Osteoblast (primary cell): ENCODE measurements at regions not wholly inside any gene's neighbourhood (a gene's known extent, or its start where the extent isn't known, plus 50 kb on each side); places are given as distances from the start of the nearest gene placed in this dataset.

Source experiments
- DNase-seq: peaks from one replicate; pipeline ENCODE4 v3.0.0; 2011; ENCODE audit warnings: low spot score, mixed read lengths; ENCODE audit not compliant: insufficient read length; ENCODE audit errors: missing footprints
- H2AFZ ChIP-seq: 2 replicates; pipeline ENCODE4 v1.6.0; 2011; ENCODE audit warnings: mild to moderate bottlenecking, low read length
- H3K27ac ChIP-seq: 2 replicates; pipeline ENCODE4 v1.5.1; 2011; ENCODE audit warnings: mild to moderate bottlenecking, low read depth, low read length, moderate library complexity
- H3K27me3 ChIP-seq: 2 replicates; pipeline ENCODE4 v1.6.0; 2012; ENCODE audit warnings: mild to moderate bottlenecking, control low read depth, inconsistent platforms, low read length, moderate library complexity; ENCODE audit not compliant: insufficient read depth
- H3K36me3 ChIP-seq: 2 replicates; pipeline ENCODE4 v1.5.1; 2011; ENCODE audit warnings: mild to moderate bottlenecking, low read length, control low read depth, moderate library complexity; ENCODE audit not compliant: insufficient read depth
- H3K4me1 ChIP-seq: 2 replicates; pipeline ENCODE4 v1.5.1; 2011; ENCODE audit warnings: mild to moderate bottlenecking, low read length, control low read depth, moderate library complexity; ENCODE audit not compliant: insufficient read depth
- H3K4me2 ChIP-seq: 2 replicates; pipeline ENCODE4 v1.6.0; 2011; ENCODE audit warnings: mild to moderate bottlenecking, low read length; ENCODE audit not compliant: insufficient read depth
- H3K4me3 ChIP-seq: fragments of 200-600 bp; sonication (generic); 3 replicates; pipeline ENCODE4 v1.5.1; 2012; ENCODE audit warnings: mild to moderate bottlenecking, low read length, inconsistent platforms; ENCODE audit not compliant: insufficient read depth
- H3K79me2 ChIP-seq: 2 replicates; pipeline ENCODE4 v1.6.0; 2012; ENCODE audit warnings: mild to moderate bottlenecking, low read length, control low read depth, inconsistent platforms; ENCODE audit not compliant: insufficient read depth
- H3K9me3 ChIP-seq: 2 replicates; pipeline ENCODE4 v1.5.1; 2011; ENCODE audit warnings: low read depth, low read length, control low read depth
- H4K20me1 ChIP-seq: 2 replicates; pipeline ENCODE4 v1.6.0; 2012; ENCODE audit warnings: mild to moderate bottlenecking, low read length, control low read depth; ENCODE audit not compliant: insufficient read depth
- TF ChIP-seq, protein P1 (sequence below): IDR thresholded peaks from 2 replicates; pipeline ENCODE4 v1.5.1; 2011; ENCODE audit warnings: mild to moderate bottlenecking, low read depth, low read length, moderate library complexity; ENCODE audit errors: extremely low read depth

- no peaks in the 10 kb centered on the region for H3K4me1 ChIP-seq
- no peaks in the 10 kb centered on the region for H3K9me3 ChIP-seq
- H2AFZ ChIP-seq: no peak overlapping the region
- peak; percentile 93 for DNase-seq
- H4K20me1 ChIP-seq: no peaks in the 10 kb centered on the region
- TF ChIP-seq, protein P1, sequence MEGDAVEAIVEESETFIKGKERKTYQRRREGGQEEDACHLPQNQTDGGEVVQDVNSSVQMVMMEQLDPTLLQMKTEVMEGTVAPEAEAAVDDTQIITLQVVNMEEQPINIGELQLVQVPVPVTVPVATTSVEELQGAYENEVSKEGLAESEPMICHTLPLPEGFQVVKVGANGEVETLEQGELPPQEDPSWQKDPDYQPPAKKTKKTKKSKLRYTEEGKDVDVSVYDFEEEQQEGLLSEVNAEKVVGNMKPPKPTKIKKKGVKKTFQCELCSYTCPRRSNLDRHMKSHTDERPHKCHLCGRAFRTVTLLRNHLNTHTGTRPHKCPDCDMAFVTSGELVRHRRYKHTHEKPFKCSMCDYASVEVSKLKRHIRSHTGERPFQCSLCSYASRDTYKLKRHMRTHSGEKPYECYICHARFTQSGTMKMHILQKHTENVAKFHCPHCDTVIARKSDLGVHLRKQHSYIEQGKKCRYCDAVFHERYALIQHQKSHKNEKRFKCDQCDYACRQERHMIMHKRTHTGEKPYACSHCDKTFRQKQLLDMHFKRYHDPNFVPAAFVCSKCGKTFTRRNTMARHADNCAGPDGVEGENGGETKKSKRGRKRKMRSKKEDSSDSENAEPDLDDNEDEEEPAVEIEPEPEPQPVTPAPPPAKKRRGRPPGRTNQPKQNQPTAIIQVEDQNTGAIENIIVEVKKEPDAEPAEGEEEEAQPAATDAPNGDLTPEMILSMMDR: peak; percentile 68
- H3K36me3 ChIP-seq: no peaks in the 10 kb centered on the region
- no peak overlapping the region for H3K27ac ChIP-seq
- no peaks in the 10 kb centered on the region for H3K79me2 ChIP-seq
- H3K4me2 ChIP-seq: no peak overlapping the region
- H3K27me3 ChIP-seq: peaks cover 38% of the 10 kb centered on the region
- no peak overlapping the region for H3K4me3 ChIP-seq
These were observed 124.3 kb downstream of the TRIM29 start for GRCh38 chr11:120013325-120014250.

DNA sequence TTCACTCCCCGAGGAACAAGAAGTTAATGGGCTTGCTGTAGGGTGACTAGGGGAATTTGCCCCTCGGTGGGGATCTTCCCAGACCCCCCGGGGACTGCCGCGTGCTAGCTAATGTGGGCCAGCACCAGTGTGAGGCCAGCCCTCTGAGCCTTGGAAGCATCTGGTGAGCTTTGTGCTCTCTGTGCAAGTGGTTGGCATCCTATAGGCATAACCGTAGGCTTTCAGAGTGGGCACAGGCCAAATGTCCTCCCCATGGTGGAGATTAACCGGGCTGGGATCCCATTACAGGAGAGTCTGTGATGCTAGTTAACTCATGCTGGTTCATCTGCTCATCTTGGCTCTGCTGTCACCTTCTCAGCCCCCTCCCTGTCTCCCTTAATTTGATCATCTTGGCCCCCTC lies 125.7 kb downstream of the TRIM29 start:
- Histone ChIP-seq H3K4me1 (no peaks in the 10 kb centered on the region), H3K27ac (no peak overlapping the region), H3K9me3 (no peaks in the 10 kb centered on the region), H3K79me2 (no peaks in the 10 kb centered on the region), H4K20me1 (no peaks in the 10 kb centered on the region), H3K4me3 (no peak overlapping the region), H3K4me2 (no peak overlapping the region), H3K27me3 (peaks cover 35% of the 10 kb centered on the region), H3K36me3 (no peaks in the 10 kb centered on the region), H2AFZ (no peak overlapping the region)
- DNase-seq: no peak
- TF ChIP-seq, protein P1: no peak

- no peak for DNase-seq
- Histone ChIP-seq H3K9me3 (no peaks in the 10 kb centered on the region), H3K79me2 (no peaks in the 10 kb centered on the region), H2AFZ (no peak overlapping the region), H3K4me2 (no peak overlapping the region), H3K4me3 (no peak overlapping the region), H3K27ac (no peak overlapping the region), H3K27me3 (peaks cover 33% of the 10 kb centered on the region), H4K20me1 (no peaks in the 10 kb centered on the region), H3K36me3 (no peaks in the 10 kb centered on the region), H3K4me1 (no peaks in the 10 kb centered on the region)
- TF ChIP-seq, protein P1: no peak
These were observed 126.1 kb downstream of the TRIM29 start for GRCh38 chr11:120011836-120012235.

DNA sequence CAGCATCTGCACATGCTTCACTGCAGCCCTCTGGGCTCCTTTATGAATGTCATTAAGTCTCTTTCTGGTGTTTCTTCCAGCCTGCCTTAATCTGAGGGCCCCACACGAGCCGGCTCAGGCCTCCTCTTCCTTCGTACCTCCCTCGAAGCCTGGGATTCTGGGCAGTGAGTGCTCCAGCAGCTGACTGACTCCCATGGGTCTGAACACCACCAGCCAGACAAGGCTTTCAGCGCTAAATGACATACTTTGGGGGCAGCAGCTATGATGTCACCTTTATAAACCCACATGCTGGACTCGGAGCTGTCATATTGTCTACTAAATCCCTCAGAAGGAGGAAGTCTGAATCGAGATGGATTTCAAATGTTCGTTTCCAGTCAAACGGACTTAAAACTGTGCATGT lies 127.1 kb downstream of the TRIM29 start:
- Histone ChIP-seq H2AFZ (no peak overlapping the region), H3K9me3 (no peaks in the 10 kb centered on the region), H3K4me1 (no peaks in the 10 kb centered on the region), H3K27me3 (peaks cover 28% of the 10 kb centered on the region), H4K20me1 (no peaks in the 10 kb centered on the region), H3K4me2 (no peak overlapping the region), H3K4me3 (no peak overlapping the region), H3K79me2 (no peaks in the 10 kb centered on the region), H3K27ac (no peak overlapping the region), H3K36me3 (no peaks in the 10 kb centered on the region)
- DNase-seq: no peak
- TF ChIP-seq, protein P1: no peak
